ENCODE measurements at regions not wholly inside any gene's neighbourhood (a gene's known extent, or its start where the extent isn't known, plus 50 kb on each side); places are given as distances from the start of the nearest gene placed in this dataset.

- Histone ChIP-seq H3K27ac (peak overlapping the region; percentile 19 to 62 (median 48)), H3K9me3 (no peaks in the 10 kb centered on the region), H3K4me3 (no peak overlapping the region), H3K4me1 (peaks cover 9 to 20% (median 16%) of the 10 kb centered on the region in 4 donors), H3K36me3 (no peaks in the 10 kb centered on the region), H3K27me3 (no peaks in the 10 kb centered on the region)
- no peak for ATAC-seq (ENCODE audit: low FRiP score in 2 of 2)
- DNase-seq = no peak
- WGBS, 2 donors = 73 to 75% methylated on average over 11 of the region's 11 CpGs
- TF ChIP-seq EP300 (IDR thresholded peaks at IDR 0.05) (no peak), POLR2A (IDR thresholded peaks at IDR 0.05) (no peak), POLR2AphosphoS5 (IDR thresholded peaks at IDR 0.05) (no peak), CTCF (IDR thresholded peaks at IDR 0.05) (no peak)
These were observed 205.9 kb upstream of the SVIL start for GRCh38 chr10:29840516-29841276.

- no peaks in the 10 kb centered on the region for H3K27me3 ChIP-seq
- DNase-seq = peak in 1 of 2 donors; percentile 84
- H3K4me1 ChIP-seq = peaks cover 9 to 20% (median 16%) of the 10 kb centered on the region in 4 donors
- H3K9me3 ChIP-seq = no peaks in the 10 kb centered on the region
- H3K36me3 ChIP-seq = no peaks in the 10 kb centered on the region
- peak overlapping the region; percentile 33 to 62 (median 52) for H3K27ac ChIP-seq
- no peak for TF ChIP-seq CTCF (IDR thresholded peaks at IDR 0.05)
- no peak for TF ChIP-seq POLR2A (IDR thresholded peaks at IDR 0.05)
- no peak for TF ChIP-seq EP300 (IDR thresholded peaks at IDR 0.05)
- TF ChIP-seq POLR2AphosphoS5 (IDR thresholded peaks at IDR 0.05) = no peak
- H3K4me3 ChIP-seq = no peak overlapping the region
- peak in 1 of 2 donors; percentile 66 for ATAC-seq (ENCODE audit: low FRiP score in 2 of 2)
- 56 to 59% methylated on average over 7 to 9 of the region's 9 CpGs for WGBS, 2 donors
These were observed 205.2 kb upstream of the SVIL start for GRCh38 chr10:29839826-29840515.

DNA sequence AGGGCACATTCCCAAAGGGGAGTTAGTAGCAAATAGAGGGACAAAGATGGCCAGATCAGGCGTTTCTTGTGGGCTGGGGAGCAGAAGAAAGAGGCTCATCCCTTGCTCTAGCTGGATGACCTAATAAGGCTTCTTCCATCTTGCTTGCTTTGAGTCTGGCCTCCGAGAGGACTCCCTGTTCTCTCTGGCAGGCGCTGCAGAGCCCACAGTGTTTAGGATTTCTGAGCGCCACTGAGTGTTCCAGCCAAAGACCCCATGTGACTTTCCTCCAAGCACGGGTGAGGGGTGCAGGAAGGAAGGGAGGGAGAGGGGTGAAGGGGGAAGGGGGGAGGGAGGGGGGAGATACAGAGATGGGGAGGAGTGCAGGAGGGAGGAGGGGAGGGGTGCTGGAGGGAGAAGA, 203.8 kb upstream of the SVIL start:
- no peaks in the 10 kb centered on the region for H3K36me3 ChIP-seq
- DNase-seq (no peak), ATAC-seq (ENCODE audit: low FRiP score in 2 of 2) (no peak)
- TF ChIP-seq POLR2A (IDR thresholded peaks at IDR 0.05) (no peak), POLR2AphosphoS5 (IDR thresholded peaks at IDR 0.05) (no peak), EP300 (IDR thresholded peaks at IDR 0.05) (no peak), CTCF (IDR thresholded peaks at IDR 0.05) (no peak)
- peaks cover 9 to 18% (median 16%) of the 10 kb centered on the region in 4 donors for H3K4me1 ChIP-seq
- H3K4me3 ChIP-seq = no peak overlapping the region
- H3K27me3 ChIP-seq = no peaks in the 10 kb centered on the region
- 63 to 67% methylated on average over 4 to 5 of the region's 5 CpGs for WGBS, 2 donors
- H3K27ac ChIP-seq = no peak overlapping the region
- no peaks in the 10 kb centered on the region for H3K9me3 ChIP-seq

DNA sequence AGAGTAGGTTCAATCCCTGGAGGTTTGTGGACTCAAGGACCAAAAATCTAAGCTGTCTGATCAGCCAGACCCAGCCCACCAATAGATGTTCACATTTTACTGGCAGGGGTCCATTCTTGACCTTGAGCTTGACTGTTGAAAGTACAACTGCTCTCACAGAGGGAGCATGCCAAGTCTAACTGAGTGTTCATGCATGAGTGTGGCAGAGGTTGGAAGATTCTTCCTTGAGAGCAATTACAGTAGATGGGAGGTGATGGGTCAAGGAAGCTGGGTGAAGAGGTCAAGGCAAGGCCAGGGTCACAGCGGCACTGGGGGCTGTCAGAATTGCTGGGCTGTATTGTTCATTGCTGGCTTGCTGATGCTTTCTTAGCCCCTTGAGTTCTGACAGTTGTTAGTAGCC, 202.8 kb upstream of the SVIL start:
- Histone ChIP-seq H3K27ac (no peak overlapping the region), H3K36me3 (no peaks in the 10 kb centered on the region), H3K4me1 (peaks cover 9 to 17% (median 15%) of the 10 kb centered on the region in 4 donors), H3K4me3 (no peak overlapping the region), H3K27me3 (no peaks in the 10 kb centered on the region), H3K9me3 (no peaks in the 10 kb centered on the region)
- ATAC-seq (ENCODE audit: low FRiP score in 2 of 2) (no peak), DNase-seq (no peak)
- TF ChIP-seq POLR2AphosphoS5 (IDR thresholded peaks at IDR 0.05) (no peak), EP300 (IDR thresholded peaks at IDR 0.05) (no peak), POLR2A (IDR thresholded peaks at IDR 0.05) (no peak), CTCF (IDR thresholded peaks at IDR 0.05) (no peak)
- WGBS, 2 donors = 89 to 91% methylated on average over 1 of the region's 1 CpG
